ENCODE measurements at regions not wholly inside any gene's neighbourhood (a gene's known extent, or its start where the extent isn't known, plus 50 kb on each side); places are given as distances from the start of the nearest gene placed in this dataset.

DNA sequence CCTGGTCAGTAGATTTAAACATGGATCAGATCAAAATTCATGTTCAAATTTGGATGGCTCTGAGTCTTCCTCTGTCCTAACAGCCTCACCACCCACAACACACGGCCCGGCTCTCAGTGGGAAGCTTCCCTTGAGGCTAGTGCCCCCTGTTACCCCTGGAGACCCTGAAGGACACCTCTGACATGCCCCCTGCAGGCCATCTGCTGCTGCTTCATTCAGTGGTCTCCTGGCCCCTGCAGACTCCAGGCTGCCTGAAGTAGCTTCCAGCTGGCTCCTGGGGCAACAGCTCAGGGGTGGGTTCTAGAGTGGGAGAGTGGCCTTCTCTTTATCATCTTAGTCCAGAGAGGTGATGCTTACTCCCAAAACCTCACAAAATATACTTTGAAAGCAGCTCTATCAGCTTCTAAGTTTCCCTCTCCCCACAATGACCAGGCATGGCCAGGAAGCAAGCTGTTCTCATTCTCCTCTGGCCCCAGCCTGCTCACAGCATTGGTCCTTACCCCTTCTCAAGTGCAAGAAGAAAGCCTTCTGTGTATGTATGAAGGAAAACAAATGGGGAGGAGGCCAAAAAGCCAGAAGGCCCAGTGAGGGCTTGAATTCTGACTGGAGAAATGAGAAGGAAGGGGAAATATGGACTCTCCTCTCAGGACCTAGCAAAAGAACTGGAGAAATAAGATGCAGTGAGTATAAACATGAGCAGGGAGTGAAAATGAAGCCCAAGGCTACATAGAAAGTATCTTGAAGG, 189.6 kb upstream of the INHBA start:
- H3K27me3 ChIP-seq (ENCODE audit: insufficient read depth, poor library complexity, severe bottlenecking): no peaks in the 10 kb centered on the region
- H3K36me3 ChIP-seq (ENCODE audit: low read depth): no peaks in the 10 kb centered on the region
- no peak overlapping the region for H3K4me3 ChIP-seq (ENCODE audit: severe bottlenecking)
- no peaks in the 10 kb centered on the region for H3K9me3 ChIP-seq (ENCODE audit: severe bottlenecking)
- TF ChIP-seq, protein P1, sequence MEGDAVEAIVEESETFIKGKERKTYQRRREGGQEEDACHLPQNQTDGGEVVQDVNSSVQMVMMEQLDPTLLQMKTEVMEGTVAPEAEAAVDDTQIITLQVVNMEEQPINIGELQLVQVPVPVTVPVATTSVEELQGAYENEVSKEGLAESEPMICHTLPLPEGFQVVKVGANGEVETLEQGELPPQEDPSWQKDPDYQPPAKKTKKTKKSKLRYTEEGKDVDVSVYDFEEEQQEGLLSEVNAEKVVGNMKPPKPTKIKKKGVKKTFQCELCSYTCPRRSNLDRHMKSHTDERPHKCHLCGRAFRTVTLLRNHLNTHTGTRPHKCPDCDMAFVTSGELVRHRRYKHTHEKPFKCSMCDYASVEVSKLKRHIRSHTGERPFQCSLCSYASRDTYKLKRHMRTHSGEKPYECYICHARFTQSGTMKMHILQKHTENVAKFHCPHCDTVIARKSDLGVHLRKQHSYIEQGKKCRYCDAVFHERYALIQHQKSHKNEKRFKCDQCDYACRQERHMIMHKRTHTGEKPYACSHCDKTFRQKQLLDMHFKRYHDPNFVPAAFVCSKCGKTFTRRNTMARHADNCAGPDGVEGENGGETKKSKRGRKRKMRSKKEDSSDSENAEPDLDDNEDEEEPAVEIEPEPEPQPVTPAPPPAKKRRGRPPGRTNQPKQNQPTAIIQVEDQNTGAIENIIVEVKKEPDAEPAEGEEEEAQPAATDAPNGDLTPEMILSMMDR (IDR thresholded peaks at IDR 0.05; ENCODE audit: poor library complexity, severe bottlenecking): no peak
- H3K4me1 ChIP-seq (ENCODE audit: insufficient read depth, poor library complexity, severe bottlenecking): no peaks in the 10 kb centered on the region
- DNase-seq (ENCODE audit: low spot score) (no peak), ATAC-seq (ENCODE audit: low read depth) (no peak)
- H3K27ac ChIP-seq (ENCODE audit: poor library complexity, severe bottlenecking): no peak overlapping the region

DNA sequence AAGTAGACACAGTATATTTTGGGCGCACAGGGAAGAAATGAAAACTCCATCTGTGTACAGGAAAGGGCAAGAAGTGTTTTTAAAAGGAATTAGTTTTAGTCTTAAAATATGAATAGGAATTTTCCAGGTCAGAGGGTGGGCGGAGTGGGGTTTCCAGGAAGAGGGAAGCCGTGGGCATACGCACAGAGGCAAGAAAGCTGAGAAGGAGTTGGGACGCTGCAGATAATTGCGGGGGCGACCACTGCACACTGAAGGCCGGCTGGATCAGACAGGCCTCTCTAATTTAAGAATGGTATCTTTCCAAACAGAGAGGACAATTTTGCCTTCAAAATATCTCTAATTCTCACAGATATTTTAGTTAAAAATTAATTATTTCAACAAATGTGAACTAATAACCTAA, 189.1 kb upstream of the INHBA start:
- no peak overlapping the region for H3K4me3 ChIP-seq (ENCODE audit: severe bottlenecking)
- no peak for ATAC-seq (ENCODE audit: low read depth)
- TF ChIP-seq, protein P1 (IDR thresholded peaks at IDR 0.05; ENCODE audit: poor library complexity, severe bottlenecking): no peak
- no peaks in the 10 kb centered on the region for H3K36me3 ChIP-seq (ENCODE audit: low read depth)
- no peaks in the 10 kb centered on the region for H3K9me3 ChIP-seq (ENCODE audit: severe bottlenecking)
- no peak for DNase-seq (ENCODE audit: low spot score)
- no peak overlapping the region for H3K27ac ChIP-seq (ENCODE audit: poor library complexity, severe bottlenecking)
- no peaks in the 10 kb centered on the region for H3K27me3 ChIP-seq (ENCODE audit: insufficient read depth, poor library complexity, severe bottlenecking)
- H3K4me1 ChIP-seq (ENCODE audit: insufficient read depth, poor library complexity, severe bottlenecking): no peaks in the 10 kb centered on the region

DNA sequence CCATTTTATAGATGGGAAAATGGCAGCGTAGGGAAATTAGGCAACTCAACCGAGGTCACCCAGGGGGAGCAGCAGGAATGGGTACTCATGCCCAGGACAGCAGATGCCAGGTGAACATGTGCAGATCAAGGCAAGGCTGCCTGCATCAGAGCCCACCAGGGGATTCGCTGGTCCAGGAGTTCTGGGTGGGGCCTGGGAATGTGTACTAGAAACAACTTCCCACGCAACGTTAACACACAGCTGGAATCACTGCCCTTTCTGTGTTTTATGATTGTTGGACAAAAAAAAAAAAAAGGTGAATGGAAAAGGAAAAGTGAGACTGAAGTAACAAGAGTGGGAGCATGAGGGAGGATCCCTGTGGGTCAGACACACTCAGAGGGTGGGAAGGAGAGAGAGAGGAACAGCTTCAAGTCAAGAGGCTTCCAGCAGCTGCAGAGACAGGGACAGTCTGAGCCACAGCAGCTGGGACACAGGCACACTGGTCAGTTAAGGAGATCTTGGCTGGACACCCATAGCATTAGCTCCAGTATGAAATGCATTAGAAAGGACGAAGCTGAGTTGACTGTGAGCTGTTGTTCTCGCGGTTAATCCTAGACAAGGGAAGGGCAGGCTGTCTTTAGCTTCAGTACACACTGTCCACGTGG, 187.9 kb upstream of the INHBA start:
- ATAC-seq (ENCODE audit: low read depth) (no peak), DNase-seq (ENCODE audit: low spot score) (no peak)
- TF ChIP-seq, protein P1 (IDR thresholded peaks at IDR 0.05; ENCODE audit: poor library complexity, severe bottlenecking): no peak
- Histone ChIP-seq H3K4me1 (ENCODE audit: insufficient read depth, poor library complexity, severe bottlenecking) (peaks cover 11% of the 10 kb centered on the region), H3K9me3 (ENCODE audit: severe bottlenecking) (no peaks in the 10 kb centered on the region), H3K4me3 (ENCODE audit: severe bottlenecking) (no peak overlapping the region), H3K36me3 (ENCODE audit: low read depth) (no peaks in the 10 kb centered on the region), H3K27me3 (ENCODE audit: insufficient read depth, poor library complexity, severe bottlenecking) (no peaks in the 10 kb centered on the region), H3K27ac (ENCODE audit: poor library complexity, severe bottlenecking) (no peak overlapping the region)

DNA sequence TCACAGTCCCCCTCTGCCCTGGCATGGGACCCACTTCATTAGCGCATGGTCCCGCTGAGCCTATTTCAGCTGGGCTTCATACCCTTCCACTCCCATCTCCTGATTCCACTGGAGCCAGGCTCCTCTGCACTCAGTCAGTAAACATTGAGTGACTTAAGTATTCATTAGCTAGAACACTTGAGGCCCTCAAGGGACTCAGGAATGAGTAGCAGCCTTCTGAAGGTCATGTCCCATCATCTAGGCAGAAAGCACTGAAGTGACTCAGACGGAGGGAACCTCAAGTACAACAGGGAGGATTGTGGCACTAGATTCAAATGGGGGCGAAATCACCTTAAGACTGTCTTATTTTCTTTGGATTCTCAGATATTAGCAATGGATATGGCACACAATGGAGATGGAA, 186.6 kb upstream of the INHBA start:
- Histone ChIP-seq H3K36me3 (ENCODE audit: low read depth) (no peaks in the 10 kb centered on the region), H3K27ac (ENCODE audit: poor library complexity, severe bottlenecking) (no peak overlapping the region), H3K9me3 (ENCODE audit: severe bottlenecking) (no peaks in the 10 kb centered on the region), H3K27me3 (ENCODE audit: insufficient read depth, poor library complexity, severe bottlenecking) (no peaks in the 10 kb centered on the region), H3K4me1 (ENCODE audit: insufficient read depth, poor library complexity, severe bottlenecking) (peaks cover 16% of the 10 kb centered on the region), H3K4me3 (ENCODE audit: severe bottlenecking) (no peak overlapping the region)
- ATAC-seq (ENCODE audit: low read depth) (no peak), DNase-seq (ENCODE audit: low spot score) (no peak)
- TF ChIP-seq, protein P1 (IDR thresholded peaks at IDR 0.05; ENCODE audit: poor library complexity, severe bottlenecking): no peak

DNA sequence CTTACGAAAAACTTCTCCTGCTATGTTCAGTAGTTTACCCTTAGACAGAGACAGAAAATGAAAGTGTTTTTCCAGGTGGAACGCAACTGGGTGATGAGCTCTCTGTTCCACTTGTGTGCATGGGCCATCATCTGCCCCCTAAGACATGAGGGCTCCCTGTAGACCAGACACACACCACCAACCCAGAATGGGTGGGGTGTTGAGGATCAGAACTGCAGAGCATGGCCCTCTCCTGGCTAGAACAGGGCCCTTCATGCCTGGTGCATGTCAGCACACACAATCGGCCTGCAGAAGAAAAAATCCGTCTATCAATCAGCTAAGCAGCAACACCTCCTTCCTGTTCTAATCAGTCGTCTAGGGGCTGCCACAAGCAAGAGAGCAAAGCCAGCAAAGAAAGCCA, 186.2 kb upstream of the INHBA start:
- Histone ChIP-seq H3K27me3 (ENCODE audit: insufficient read depth, poor library complexity, severe bottlenecking) (no peaks in the 10 kb centered on the region), H3K27ac (ENCODE audit: poor library complexity, severe bottlenecking) (no peak overlapping the region), H3K36me3 (ENCODE audit: low read depth) (no peaks in the 10 kb centered on the region), H3K4me1 (ENCODE audit: insufficient read depth, poor library complexity, severe bottlenecking) (peaks cover 16% of the 10 kb centered on the region), H3K9me3 (ENCODE audit: severe bottlenecking) (no peaks in the 10 kb centered on the region), H3K4me3 (ENCODE audit: severe bottlenecking) (no peak overlapping the region)
- ATAC-seq (ENCODE audit: low read depth): no peak
- TF ChIP-seq, protein P1 (IDR thresholded peaks at IDR 0.05; ENCODE audit: poor library complexity, severe bottlenecking): no peak
- no peak for DNase-seq (ENCODE audit: low spot score)
